ENCODE measurements at regions not wholly inside any gene's neighbourhood (a gene's known extent, or its start where the extent isn't known, plus 50 kb on each side); places are given as distances from the start of the nearest gene placed in this dataset.

GRCh38 chr1:2967329-2967725, 53.9 kb upstream of the ACTRT2 start:
- TF ChIP-seq POLR2AphosphoS5 (IDR thresholded peaks at IDR 0.05) (no peak), POLR2A (IDR thresholded peaks at IDR 0.05) (no peak)

Data from breast epithelium (tissue), 3 donors.